Stimulated activated CD4-positive, alpha-beta T cell treated with anti-CD3 and anti-CD28 coated beads, Interleukin-2, amount 100 ng/mL, for 4 hours (primary cell): ENCODE measurements at regions not wholly inside any gene's neighbourhood (a gene's known extent, or its start where the extent isn't known, plus 50 kb on each side); places are given as distances from the start of the nearest gene placed in this dataset.
A peak's percentile ranks its signal among the peaks of the same experiment; 100 is the strongest.

Source experiments
- DNase-seq: peaks from one replicate; pipeline ENCODE4 v3.0.0-alpha.2; 2020; ENCODE audit warnings: low read depth

DNA sequence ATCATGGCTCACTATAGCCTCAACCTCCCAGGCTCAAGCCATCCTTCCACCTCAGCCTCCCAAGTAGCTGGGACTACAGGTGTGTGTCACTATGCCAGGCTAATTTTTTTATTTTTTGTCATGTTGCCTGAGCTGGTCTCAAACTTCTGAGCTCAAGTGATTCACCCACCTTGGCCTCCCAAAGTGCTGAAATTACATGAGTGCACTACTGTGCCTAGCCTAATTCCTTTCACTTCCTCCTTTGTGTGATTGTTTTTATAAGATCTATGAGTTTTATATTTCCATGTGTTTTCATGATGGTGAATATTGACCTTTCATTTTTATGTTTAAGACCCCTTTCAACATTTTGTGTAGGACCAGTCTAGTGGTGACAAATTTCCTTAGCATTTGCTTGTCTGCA is 55.2 kb upstream of the IL12B start:
- DNase-seq, result no peak

DNA sequence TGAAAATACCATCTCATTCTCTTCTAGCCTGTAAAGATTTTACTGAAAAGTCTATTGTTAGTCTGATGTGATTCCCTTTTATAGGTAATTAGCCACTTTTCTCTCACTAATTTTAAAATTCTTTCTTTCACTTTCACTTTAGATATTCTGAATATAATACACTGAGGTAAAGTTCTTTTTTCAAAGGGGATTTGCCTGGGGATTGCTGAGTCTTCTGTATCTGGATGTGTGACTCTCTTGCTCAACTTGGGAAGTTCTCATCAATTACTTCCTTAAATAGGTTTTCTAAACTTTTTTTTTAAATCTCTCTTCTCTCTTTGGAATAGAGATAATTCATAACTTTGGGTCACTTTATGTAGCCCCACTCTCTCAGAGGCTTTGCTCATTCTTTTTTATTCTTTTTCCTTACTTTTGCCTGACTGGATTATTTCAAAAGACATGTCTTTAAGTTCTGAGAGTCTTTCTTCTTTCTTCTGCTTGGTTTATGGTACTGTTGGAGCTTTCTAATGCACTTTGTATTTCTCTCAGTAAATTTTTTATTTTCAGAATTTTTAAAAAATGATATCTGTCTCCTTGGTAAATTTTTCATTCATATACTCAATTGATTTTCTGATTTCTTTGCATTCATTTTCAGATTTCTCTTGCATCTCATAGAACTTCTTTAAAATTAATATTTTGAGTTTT is 55.9 kb upstream of the IL12B start:
- DNase-seq, result no peak

DNA sequence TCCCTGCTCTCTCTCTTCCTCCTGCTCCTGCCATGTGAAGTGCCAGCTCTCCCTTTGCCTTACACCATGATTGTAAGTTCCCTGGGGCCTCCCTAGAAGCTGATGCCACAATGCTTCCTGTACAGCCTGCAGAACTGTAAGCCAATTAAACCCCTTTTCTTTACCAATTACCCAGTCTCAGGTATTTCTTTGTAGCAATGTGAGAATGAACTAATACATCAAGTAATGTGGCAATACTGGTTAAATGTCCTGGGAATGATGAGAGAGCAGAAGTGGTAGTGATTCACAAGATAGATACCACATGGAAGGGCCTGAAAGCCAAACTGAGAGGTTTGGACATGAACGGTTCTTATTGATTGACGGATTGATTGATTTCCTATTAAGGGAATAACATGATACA is 62.6 kb upstream of the IL12B start:
- DNase-seq, result no peak

DNA sequence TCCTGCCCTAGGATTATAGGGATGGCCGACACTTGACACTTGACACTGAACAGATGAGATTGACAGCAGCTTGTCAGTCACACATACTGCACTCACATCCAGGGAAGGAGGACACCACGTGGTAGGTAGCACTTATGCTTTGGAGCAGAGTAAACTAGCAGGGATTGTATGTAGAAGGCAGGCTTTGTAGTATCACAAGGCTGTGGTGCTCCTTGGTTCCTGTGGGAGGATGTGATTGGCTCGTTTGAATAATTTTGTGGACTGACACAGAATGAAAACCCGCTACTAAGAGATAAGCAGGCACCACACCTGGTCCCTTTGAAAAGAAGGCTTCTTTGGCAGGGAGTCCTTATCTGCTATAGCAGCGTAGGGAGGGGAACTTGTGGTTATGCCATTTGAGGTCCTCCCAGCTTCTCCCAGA is 63.6 kb upstream of the IL12B start:
- DNase-seq, result no peak

DNA sequence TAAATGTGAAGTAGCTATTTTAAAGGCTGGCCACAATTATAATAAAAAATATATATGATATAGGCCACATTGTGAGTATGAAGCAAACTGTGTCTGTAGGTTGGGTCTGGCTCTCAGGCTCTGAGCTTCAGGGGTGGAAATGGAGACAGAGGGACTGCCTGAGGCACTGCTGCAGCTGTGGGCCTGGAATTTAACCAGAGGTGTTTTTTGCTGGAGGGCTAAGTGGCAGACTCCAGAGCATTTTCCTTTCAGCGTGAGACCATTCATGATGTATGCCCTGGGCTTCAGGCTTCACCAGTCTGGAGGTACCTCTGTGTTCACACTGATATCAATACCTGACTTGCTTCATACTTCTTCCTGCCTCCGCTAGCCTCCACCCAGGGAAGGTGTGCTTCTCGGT is 64.9 kb upstream of the IL12B start:
- no peak for DNase-seq

DNA sequence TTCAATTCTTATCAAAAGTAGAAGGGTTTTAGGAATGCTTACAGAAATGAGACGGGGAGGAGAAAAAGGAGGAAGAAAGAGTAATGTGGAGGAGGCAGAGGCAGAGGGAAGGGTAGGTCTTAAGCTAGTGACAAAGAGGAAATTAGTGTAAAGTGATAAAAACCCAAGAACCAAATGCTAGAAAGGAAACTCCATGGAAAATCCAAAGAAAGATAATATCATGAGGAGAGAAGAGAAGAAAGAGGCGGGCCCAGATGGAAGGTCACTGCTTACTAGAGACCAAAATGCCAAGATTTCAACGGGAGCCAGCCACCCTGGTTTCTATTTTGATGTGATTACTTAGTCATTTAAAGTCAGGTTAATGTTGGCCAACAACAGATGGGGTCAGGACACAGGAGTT is 68.6 kb upstream of the IL12B start:
- no peak for DNase-seq

DNA sequence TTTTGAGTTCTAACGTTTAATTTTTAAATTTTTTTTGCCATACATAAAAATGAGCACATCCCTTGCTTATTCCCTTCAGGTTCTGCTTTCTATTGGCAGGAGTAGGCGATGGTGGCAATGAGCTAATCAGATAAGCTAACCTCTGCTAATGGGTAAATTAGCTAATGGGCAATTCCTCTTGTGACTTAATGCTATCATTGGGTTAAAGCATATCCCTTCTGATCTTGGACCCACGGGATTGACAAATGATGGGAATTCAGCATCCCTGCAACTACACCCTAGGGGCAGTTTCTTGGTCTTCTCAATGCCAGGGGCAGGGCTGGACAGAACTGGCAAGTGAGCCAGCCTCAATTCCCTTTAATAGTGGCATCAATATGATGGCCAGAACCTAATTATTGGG is 70.2 kb upstream of the IL12B start:
- DNase-seq, result no peak

DNA sequence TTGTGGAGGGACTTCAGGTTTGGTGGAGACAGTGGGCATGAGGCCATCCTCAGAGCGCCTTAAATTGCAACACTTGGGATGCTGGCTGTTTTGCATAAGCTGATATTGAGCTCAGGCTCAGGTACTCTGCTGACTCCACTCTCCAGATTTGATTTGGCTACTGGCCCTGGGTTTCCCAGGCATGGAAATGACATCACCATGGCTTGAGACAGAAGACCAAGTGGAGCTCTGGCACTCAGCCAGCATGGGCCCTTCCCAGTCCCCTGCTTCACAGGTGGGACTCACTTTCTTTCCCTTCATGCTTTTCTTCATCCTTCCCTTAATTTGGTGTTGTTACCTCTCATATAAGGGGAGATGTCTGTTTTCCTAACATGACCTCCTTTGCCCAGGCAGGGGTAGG is 72.0 kb upstream of the IL12B start:
- no peak for DNase-seq

DNA sequence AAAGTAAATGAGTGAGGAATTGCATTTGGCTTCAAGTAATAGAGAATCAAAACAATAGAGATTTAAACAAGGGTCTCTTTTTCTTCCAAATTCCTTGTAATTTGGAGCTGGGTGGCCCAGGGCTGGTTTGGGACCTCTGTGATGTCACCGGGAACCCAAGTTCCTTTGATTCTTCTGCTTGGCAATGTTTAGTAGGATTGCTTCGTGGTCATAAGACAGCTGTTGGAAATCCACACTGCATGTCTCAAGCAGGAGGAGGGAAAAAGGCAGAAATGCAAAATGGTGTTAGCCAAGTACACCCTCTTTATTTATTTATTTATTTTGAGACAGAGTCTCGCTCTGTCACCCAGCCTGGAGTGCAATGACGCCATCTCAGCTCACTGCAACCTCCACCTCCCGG is 72.6 kb upstream of the IL12B start:
- DNase-seq, result no peak

DNA sequence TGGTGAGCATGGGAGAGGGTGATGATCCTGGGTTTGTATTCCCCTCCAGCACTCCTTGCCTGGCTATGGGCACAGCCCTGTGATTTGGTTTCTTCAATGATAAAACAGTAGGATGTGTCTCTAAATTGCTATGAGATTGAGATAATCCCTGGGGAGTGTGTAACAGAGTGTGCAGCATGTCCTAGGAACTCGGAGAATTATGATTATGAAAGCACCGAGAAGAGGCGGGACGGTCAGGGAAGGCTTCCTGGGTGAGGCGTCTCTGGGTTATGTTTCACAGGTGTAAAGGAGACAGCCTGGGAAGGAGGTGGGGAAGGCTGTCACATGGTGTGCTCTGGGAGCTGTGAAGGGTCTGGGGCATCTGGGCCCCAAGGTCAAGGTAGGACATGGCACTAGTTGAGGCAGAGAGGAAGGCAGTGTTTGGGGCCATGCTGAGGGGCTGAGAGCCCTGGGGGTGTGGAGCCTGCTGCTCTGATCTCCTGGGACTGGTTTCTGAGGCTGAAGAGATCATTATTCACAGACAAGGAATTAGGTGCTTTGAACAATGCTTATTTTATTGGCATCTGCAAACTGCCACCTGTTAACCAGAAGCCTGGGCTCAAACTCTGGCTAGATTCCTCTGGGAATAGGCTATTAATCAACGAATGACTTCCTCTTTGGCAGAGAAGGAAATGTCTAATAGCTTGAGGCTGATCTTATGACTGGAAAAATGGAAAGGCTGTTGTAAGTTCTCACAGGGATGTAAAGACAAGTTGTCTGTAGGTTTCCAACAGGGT is 73.8 kb upstream of the IL12B start:
- DNase-seq, result no peak

DNA sequence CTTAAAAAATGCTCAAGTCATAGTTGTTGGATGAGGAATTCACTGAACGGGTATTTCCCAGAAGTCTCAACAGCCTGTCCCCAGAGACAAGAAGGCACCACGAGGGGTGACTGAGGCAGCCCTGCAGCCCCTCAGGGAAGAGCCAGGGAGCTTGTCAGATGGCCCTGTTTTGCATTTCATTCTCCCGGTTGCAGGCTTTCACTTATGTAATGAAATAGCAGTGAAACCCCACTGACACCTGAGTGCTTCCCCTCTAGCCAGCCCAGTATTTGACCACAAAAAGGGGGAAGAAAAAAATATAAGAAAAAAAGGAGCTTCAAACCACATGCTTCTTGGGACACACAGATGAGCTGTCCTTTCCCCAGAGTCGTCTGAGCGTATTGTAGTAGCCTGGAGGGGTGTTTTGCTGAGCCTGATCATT is 75.3 kb upstream of the IL12B start:
- no peak for DNase-seq

DNA sequence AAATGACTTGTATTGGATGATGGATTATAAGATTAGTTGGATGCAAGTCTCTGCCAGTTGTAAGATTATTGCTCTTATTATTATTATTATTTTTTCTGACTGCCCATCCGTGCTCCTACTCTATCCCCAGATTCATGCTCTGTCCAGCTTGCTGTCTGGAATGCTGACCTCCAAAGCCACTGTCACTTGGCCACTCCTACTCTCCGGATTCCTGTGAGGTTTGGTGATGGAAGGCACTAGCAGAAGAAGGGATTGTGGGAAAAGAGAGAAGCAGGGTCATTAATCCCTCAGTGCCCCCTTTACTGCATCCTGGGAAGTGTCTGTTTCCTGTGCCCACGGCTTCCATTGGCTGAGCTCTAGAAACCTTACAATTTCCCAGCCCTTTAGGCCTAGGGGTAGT is 76.3 kb upstream of the IL12B start:
- no peak for DNase-seq

DNA sequence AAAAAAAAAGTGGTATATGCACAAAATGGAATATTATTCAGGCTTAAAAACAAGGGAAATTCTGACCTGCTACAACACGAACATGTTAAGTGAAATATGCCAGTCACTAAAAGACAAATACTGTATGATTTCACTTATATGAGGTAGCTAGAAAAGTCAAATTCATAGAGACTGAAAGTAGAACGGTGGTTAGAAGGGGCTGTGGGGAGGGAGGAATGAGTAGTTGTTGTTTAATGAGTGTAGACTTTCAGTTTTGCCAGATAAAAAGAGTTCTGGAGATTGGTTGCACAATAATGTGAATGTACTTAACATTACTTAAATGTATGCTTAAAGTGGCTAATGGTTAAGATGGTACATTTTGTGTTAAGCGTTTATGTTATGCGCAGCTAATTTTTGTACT is 79.5 kb upstream of the IL12B start:
- no peak for DNase-seq

DNA sequence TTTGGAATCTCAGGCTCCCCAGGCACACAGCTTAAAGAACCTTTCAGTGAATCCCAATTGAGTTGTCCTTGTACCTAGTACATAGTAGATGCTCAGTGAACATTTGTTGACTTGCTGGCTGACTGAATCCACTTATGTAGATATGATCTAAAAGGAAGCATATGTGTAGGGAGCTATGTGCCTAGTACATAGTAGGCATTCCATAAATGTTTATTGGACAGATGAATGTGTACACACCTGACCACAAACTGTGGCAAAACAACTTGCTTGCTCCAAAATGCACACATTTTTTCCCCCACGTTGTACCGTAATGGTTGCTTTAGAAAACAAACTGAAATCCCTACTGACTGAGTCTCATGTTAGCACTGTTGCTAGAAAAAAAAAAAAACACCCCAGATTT is 80.2 kb upstream of the IL12B start:
- DNase-seq, result no peak

DNA sequence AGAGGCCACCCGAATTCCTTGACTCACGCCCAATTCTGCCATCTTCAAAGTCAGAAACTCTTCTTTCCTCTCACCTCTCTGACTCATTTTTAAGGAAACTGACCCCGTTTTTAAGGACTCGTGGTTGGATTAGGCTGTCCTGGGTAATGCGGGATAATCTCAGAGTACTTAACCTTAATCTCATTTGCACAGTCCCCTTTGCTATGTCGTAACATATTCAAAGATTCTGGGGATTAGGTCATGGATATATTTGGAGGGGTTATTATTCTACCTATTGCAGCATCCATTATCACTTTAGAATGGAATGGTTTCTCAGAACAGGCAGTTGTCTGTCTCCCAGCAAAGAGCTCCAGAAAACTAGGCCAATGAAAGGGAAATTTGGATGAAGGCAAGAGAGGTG is 80.8 kb upstream of the IL12B start:
- no peak for DNase-seq

DNA sequence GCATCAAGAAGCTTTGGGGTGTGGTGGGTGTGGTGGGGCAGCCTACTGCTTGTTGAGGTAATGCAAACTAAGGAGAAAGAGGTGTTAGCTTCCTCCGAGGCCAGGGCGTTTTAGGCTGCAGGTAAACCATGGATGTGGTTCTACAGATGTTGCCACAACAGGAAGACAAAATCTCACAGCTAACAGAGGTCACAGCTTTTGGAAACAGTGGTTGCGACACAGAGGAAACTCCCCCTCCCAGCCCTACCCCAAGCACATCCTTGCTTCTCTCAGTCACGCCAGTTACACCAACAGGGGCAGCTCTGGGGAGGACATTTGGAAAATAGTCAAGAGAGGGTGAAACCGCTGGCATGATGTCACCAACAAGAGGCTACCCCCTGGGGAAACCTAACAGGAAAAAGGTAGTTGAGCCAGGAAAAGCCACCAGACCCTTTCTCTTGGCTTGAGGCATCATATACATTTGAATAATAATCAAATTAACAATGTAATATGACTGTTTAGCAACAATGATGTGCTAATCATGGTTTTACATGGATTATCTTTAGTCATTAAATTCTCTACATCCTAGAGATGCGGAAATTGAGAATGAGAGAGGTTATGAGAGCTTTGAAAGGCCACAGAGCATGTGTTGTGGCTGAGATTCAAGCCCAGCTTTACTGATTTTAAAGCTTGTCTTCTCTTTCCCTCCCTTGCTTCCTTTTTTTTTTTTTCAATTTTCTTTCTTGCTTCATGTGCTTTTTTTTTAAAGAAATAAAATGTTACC is 82.2 kb upstream of the IL12B start:
- peak; percentile 28 for DNase-seq

DNA sequence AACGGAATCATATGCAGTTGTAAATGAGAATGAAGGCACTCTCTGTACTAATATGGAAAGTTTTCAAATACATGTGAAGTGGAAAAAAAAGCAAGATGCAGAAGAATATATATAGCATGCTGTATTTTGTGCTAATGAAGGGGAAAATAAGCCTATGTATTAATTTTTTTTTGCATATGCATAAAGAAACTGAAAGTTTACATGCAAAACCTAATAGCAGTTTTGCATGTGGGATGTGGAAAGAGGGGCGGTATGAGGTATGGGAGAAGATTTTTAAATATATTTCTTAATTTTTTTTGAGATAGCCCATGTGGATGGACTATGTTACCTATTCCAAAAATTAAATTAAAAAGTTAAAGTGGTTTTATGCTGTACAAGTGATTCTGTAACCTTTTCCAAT is 83.7 kb upstream of the IL12B start:
- DNase-seq, result no peak

DNA sequence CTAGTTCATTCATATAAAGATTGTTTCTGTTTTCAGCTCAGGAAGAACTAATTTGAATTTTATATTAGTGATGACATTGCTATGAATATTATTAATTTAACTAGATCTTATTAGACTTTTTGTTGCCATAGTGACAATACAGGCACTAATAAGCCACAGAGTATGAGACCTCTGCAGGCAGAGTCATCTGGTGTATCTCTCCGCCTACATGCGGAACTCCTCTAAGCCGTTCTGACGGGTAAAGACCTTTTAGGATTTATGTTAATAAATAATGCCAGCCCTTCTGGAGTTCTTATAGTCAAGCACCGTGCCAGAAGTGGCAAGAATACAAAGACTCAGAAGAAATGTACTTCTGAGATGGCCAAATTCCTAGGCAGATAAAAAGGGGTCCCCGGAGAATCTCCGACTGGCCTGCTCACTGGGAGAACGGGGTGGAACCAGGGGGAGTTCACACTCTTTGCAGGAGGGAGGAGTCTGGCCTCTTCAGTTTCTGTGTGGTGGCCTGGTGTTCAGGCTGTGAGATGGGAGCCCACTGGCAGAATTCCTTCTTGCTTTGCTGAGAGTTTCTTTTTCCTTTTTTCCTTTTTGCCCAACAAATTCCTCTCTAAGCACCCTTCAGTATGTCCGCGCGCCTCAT is 85.1 kb upstream of the IL12B start:
- no peak for DNase-seq

DNA sequence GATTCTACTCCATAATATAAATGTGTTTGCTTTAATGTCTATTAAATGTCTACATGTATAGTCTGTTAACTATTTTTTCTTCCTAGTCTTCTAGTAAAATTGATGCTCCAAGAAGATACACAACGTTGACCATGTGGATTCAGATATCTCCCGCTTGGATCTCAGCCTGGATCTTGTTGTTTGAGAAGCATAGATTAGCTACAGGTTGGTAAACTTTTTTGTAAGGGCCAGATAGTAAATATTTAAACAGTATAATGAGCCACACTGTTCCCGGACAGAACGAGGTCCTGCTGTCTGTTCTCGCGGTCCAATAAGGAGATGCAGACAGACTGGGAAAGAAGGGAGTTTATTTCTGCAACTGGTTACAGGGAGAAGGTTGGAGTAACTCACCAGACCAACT is 86.2 kb upstream of the IL12B start:
- no peak for DNase-seq

DNA sequence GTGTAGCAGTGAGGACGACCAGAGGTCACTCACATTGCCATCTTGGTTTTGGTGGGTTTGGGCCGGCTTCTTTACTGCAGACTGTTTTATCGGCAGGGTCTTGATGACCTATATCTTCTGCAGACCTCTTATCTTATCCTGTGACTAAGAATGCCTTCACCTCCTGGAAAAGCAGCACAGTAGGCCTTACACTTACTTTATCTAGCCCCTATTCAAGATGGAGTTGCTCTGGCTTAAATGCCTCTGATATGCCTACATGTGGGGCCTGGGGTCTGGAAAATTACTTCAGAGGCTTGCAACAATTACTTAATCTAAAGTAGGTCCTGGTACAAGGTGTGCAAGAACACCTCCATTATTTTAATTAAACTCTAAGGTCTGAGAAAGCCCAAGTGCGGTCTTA is 86.9 kb upstream of the IL12B start:
- no peak for DNase-seq

DNA sequence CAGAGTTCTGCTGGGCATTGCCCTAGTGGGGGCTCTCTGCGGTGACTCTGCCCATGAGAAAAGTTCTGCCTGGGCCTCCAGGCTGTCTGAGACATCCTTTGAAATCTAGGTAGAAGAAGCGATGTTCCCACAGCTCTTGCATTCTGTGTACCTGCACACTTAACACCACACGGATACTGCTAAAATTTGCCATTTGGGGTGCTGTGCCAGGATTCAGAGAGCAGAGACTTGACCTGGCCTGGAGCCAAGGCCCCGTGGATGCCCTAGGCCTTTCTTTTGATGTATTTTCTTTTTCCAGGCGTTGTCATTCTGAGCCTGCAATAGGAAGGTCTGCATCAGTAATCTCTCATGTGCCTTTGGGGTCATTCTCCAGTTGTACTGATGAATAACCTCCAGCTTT is 89.3 kb upstream of the IL12B start:
- no peak for DNase-seq

DNA sequence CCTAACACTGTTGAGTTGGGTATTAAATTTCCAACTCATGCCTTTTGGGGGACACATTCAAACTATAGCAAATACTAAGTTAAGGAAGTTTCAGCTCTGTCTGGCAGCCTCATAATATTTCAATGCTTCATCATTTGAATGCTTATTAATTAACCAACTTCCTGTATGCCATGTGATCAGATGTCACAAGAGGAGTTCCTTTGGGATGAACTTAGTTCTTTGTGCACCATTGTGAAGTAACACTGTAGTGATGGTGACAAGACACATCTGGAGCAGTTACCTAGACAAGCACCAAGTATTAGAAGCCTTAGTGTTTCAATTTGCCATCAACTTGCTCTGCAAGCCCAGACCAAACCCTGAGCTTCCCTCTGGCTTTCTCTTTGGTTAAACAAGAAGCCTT is 90.7 kb upstream of the IL12B start:
- no peak for DNase-seq

DNA sequence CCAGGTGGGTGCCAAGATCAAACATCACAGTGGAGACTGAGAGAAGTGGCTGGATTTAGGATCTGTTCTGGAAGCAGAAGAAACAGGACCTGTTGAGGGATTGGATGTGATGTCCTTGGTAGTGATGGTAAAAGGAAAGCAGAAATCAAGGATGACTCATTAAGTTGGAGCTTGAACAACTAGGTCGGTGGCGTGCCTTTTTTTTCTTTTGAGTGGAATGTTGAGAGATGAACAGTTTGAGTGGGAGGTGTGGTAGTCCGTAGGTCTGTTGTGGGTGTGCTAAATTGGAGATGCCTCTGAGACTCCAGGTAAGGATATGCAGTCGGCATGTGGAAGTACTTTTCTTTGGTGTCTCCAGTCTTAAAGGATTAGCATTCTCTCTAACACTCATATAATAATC is 92.1 kb upstream of the IL12B start:
- DNase-seq, result no peak
